MCF 10A (cell line): ENCODE measurements at regions not wholly inside any gene's neighbourhood (a gene's known extent, or its start where the extent isn't known, plus 50 kb on each side); places are given as distances from the start of the nearest gene placed in this dataset.

ENCODE experiments used
- BruUV-seq: library from RNA; stranded (reverse); fragments of 400-500 nt; replicated peaks from 2 replicates; lab custom pipeline; 2021; lab: Mats Ljungman, UMichigan
- CTCF ChIA-PET: fragments of 300-600 bp; sonication (Branson Sonifier 250); formaldehyde crosslinking; extraction: SDS; loops from one replicate; lab custom pipeline; 2021; ENCODE audit warnings: antibody characterized with exemption, inconsistent platforms; lab: Yijun Ruan, JAX
- POLR2A ChIA-PET: fragments of 300-600, 350-650 bp; sonication (Branson Sonifier 250); formaldehyde crosslinking; extraction: SDS; loops from one replicate; lab custom pipeline; 2020; ENCODE audit warnings: antibody characterized with exemption, inconsistent platforms; lab: Yijun Ruan, JAX
- DNase-seq: peaks from one replicate; pipeline ENCODE4 v3.0.0-alpha.2; 2018; ENCODE audit not compliant: unreplicated experiment
- H3K27ac Mint-ChIP-seq: one replicate; pipeline ENCODE4 v1.8.0; 2022; ENCODE audit warnings: mild to moderate bottlenecking, low read depth, mixed read lengths; ENCODE audit not compliant: unreplicated experiment
- H3K27me3 Mint-ChIP-seq: one replicate; pipeline ENCODE4 v1.8.0; 2022; ENCODE audit warnings: mixed read lengths; ENCODE audit not compliant: insufficient read depth, unreplicated experiment
- H3K36me3 Mint-ChIP-seq: one replicate; pipeline ENCODE4 v1.8.0; 2022; ENCODE audit warnings: mild to moderate bottlenecking, moderate library complexity, mixed read lengths; ENCODE audit not compliant: insufficient read depth, unreplicated experiment
- H3K4me1 Mint-ChIP-seq: one replicate; pipeline ENCODE4 v1.8.0; 2022; ENCODE audit warnings: mixed read lengths; ENCODE audit not compliant: insufficient read depth, unreplicated experiment
- H3K4me3 Mint-ChIP-seq: one replicate; pipeline ENCODE4 v1.8.0; 2022; ENCODE audit warnings: mild to moderate bottlenecking, moderate library complexity, mixed read lengths; ENCODE audit not compliant: unreplicated experiment
- H3K9me3 Mint-ChIP-seq: one replicate; pipeline ENCODE4 v1.8.0; 2022; ENCODE audit warnings: mixed read lengths; ENCODE audit not compliant: unreplicated experiment
- CTCF ChIP-seq: fragments of 200-600 bp; IDR thresholded peaks from one replicate; pipeline ENCODE4 v1.8.0; 2022; ENCODE audit warnings: antibody characterized with exemption, mild to moderate bottlenecking; ENCODE audit not compliant: unreplicated experiment
- intact Hi-C: fragments of 100-400 bp; cut with micrococcal nuclease; formaldehyde crosslinking; loops from 2 replicates; pipeline ENCODE4 v1.14.1; 2022

- peaks cover 1% of the 10 kb centered on the region for H3K9me3 Mint-ChIP-seq
- TF ChIP-seq CTCF = no peak
- peak overlapping the region; percentile 86 for H3K27ac Mint-ChIP-seq
- BruUV-seq = no TSS peak
- DNase-seq = peak; percentile 86
- ChIA-PET POLR2A (interaction anchor here (0.6 to 5.6 kb wide), 12 partner anchors 13 to 433 kb away, joined by 3 to 45 read pairs (median 4); no protein-coding TSS in a partner anchor), CTCF (interaction anchor here (0.6 to 1.8 kb wide), 12 partner anchors 15 to 1914 kb away, joined by 3 to 6 read pairs (median 4); no protein-coding TSS in a partner anchor)
- H3K36me3 Mint-ChIP-seq = no peaks in the 10 kb centered on the region
- peaks cover 48% of the 10 kb centered on the region for H3K4me1 Mint-ChIP-seq
- H3K27me3 Mint-ChIP-seq = no peaks in the 10 kb centered on the region
- H3K4me3 Mint-ChIP-seq = peak overlapping the region; percentile 46
- intact Hi-C loops = no loop called here
Observed at GRCh38 chr20:58131551-58132142, 96.8 kb downstream of the ANKRD60 start.

- intact Hi-C loops = no loop called here
- no peaks in the 10 kb centered on the region for H3K36me3 Mint-ChIP-seq
- POLR2A ChIA-PET = interaction anchor here (0.6 to 5.6 kb wide), 8 partner anchors 14 to 433 kb away, joined by 3 to 45 read pairs (median 6); no protein-coding TSS in a partner anchor
- BruUV-seq = no TSS peak
- peaks cover 6% of the 10 kb centered on the region for H3K9me3 Mint-ChIP-seq
- H3K4me3 Mint-ChIP-seq = peak overlapping the region; percentile 46
- no peaks in the 10 kb centered on the region for H3K27me3 Mint-ChIP-seq
- H3K27ac Mint-ChIP-seq = peak overlapping the region; percentile 86
- H3K4me1 Mint-ChIP-seq = peaks cover 48% of the 10 kb centered on the region
- CTCF ChIA-PET = interaction anchor here (0.5 to 1.8 kb wide), 12 partner anchors 15 to 1914 kb away, joined by 3 to 6 read pairs (median 4); no protein-coding TSS in a partner anchor
- no peak for DNase-seq
- no peak for TF ChIP-seq CTCF
Observed at GRCh38 chr20:58131151-58131550, 97.3 kb downstream of the ANKRD60 start.

- Mint-ChIP-seq H3K27me3 (no peaks in the 10 kb centered on the region), H3K9me3 (peaks cover 10% of the 10 kb centered on the region), H3K4me1 (peaks cover 42% of the 10 kb centered on the region), H3K36me3 (no peaks in the 10 kb centered on the region), H3K4me3 (no peak overlapping the region), H3K27ac (no peak overlapping the region)
- CTCF ChIA-PET = interaction anchor here (0.5 to 1.8 kb wide), 8 partner anchors 16 to 534 kb away, joined by 3 to 6 read pairs (median 4); no protein-coding TSS in a partner anchor
- intact Hi-C loops = no loop called here
- no TSS peak for BruUV-seq
- POLR2A ChIA-PET = interaction anchor here (1.4 to 5.6 kb wide), 3 partner anchors 17 to 139 kb away, joined by 4 to 45 read pairs (median 13); no protein-coding TSS in a partner anchor
- no peak for TF ChIP-seq CTCF
- DNase-seq = no peak
Observed at GRCh38 chr20:58130581-58130980, 97.9 kb downstream of the ANKRD60 start.

GRCh38 chr20:58130156-58130555 is 98.3 kb downstream of the ANKRD60 start:
- peaks cover 15% of the 10 kb centered on the region for H3K9me3 Mint-ChIP-seq
- no peak overlapping the region for H3K4me3 Mint-ChIP-seq
- intact Hi-C loops = no loop called here
- TF ChIP-seq CTCF = no peak
- H3K36me3 Mint-ChIP-seq = no peaks in the 10 kb centered on the region
- peaks cover 38% of the 10 kb centered on the region for H3K4me1 Mint-ChIP-seq
- CTCF ChIA-PET = interaction anchor here (0.9 to 1.8 kb wide), 3 partner anchors 54 to 534 kb away, joined by 3 to 5 read pairs (median 3); no protein-coding TSS in a partner anchor
- no TSS peak for BruUV-seq
- no peak overlapping the region for H3K27ac Mint-ChIP-seq
- POLR2A ChIA-PET = interaction anchor here (0.6 to 5.6 kb wide), 4 partner anchors 16 to 90 kb away, joined by 3 to 45 read pairs (median 8); no protein-coding TSS in a partner anchor
- DNase-seq = no peak
- no peaks in the 10 kb centered on the region for H3K27me3 Mint-ChIP-seq
